ENCODE measurements at regions not wholly inside any gene's neighbourhood (a gene's known extent, or its start where the extent isn't known, plus 50 kb on each side); places are given as distances from the start of the nearest gene placed in this dataset.

GRCh38 chr6:14252271-14252850 lies 134.8 kb downstream of the CD83 start:
- DNase-seq (ENCODE audit: low spot score): no peak

DNA sequence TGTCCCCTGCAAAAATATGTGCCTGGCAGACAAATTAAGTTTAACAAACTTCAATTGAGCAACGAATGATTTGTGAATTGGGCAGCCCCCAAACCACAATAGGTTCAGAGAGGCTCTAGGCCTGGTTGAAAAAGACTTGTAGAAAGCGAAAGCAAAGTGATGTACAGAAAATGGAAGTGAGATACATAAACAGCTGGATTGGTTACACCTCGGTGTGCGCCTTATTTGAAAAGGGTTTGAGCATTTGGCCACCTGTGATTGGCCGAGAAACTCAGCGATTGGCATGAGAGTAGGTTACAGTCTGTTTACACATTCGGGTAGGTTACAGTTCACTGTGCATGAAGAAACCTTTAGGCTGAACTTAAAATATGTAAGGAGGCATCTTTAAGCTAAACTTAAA lies 136.9 kb downstream of the CD83 start:
- DNase-seq (ENCODE audit: low spot score): no peak

- no peak for DNase-seq (ENCODE audit: low spot score)
Observed at GRCh38 chr6:14255916-14256315, 138.3 kb downstream of the CD83 start.

DNA sequence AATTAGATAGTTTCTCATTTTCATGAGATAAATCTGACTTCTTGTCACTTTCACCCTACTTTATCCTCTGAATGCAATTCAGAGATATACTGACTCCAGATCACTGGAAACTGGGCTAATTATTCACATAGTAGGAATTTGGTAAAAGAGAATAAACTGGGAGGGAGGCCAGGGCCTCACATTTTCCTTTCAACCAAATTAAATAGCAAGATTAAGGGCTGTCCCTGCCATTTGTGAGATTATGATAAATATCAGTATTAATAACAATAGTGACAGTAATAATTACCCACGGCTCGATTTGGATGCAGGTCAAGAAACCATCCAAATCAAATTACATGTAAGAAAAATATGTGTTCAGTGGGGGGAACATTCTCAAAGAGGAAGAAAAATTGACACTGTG lies 140.5 kb downstream of the CD83 start:
- DNase-seq (ENCODE audit: low spot score): no peak

DNA sequence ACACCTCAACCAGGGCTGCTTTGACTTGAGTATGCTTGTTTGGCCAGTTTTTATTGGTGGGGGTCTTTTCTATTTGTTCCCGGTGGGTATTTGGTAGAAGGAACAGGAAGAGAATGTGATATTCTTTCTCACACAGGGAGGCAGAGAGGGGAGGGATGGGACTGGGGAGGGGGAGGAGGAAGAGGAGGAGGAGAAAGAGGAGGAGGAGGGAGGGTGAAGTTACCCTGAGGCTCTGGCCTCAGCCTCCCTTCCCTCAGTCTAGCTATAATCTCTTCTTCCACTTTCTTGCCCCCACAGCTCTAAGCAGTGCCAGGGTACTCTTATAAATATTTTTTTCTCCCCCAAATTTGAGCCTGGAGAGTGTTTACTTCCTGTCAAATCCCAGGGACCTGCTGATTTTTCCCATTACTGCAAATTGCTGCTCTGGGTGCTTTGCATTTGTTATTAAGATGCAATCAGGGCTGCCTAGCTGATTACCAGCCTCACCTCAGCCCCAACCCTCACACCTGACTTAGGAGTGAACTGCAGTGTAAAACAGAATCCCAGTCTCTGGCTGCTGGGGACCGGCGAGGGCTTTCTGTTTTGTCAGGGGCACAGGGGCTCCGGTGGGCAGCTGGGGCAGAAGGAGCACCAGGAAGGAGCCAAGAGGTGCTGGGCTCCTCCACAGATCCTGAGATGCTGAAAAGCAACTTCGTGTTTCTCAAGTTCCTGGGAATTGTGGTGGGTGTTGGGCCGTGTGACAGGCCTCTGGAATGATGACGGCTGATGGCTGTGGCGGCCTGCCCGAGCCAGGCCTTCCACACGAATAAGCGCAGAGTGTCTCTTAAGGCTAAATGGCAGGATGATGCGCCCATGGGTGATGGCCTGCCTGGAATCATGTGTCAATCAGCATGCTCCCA lies 141.4 kb downstream of the CD83 start:
- DNase-seq (ENCODE audit: low spot score): no peak

DNA sequence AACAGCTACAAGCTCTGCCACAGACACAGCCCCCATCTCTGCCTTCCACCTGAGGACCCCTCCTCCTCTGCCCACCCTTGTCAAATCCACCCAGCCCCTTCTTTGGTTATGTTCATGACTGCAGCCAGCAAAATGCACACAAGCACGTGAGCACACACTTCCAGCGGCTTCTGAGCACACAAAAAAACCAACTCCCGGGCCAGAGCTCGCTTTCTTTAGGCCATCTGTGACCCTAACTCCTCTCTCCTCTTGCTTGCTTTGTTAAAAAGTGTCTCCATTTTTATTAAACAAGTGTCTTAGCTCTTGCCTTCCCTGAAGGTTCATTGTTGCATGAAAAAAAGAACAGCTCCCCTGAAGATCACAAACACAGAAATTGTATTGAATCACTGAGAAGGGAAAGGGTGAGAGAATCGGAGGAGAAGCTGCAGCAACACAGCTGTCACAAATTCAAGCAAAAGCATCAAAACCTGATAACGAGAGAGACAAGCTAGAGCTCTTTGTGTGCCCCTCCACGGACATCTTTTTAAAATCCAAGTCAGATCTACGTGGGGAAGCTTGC lies 142.1 kb downstream of the CD83 start:
- DNase-seq (ENCODE audit: low spot score): no peak

- no peak for DNase-seq (ENCODE audit: low spot score)
Observed at GRCh38 chr6:14260839-14261238, 143.3 kb downstream of the CD83 start.

DNA sequence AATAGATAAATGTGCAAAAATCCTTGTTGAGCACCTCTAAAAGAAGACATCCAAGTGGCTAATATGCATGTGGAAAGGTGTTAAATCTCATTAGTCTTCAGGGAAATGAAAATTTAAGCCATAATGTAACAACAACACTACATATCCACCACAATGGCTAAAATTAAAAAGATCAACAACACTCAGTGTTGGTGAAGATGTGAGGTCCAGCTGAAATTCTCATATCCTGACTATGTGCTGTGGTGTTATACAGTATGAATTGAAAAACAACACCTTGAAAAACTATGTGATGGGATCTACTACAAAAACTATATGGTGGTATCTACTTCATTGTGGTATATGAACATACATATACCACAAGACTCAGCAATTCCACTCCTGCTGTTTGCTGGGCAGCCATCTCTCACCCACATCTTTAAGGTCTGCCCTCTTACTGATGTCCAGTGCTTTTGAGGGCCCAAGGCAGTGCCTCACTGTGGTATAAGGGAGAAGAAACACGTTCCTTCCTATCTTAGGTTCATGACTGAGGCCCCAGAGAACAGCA lies 146.4 kb downstream of the CD83 start:
- no peak for DNase-seq (ENCODE audit: low spot score)

- DNase-seq (ENCODE audit: low spot score): no peak
Observed at GRCh38 chr6:14265049-14266021, 147.8 kb downstream of the CD83 start.

DNA sequence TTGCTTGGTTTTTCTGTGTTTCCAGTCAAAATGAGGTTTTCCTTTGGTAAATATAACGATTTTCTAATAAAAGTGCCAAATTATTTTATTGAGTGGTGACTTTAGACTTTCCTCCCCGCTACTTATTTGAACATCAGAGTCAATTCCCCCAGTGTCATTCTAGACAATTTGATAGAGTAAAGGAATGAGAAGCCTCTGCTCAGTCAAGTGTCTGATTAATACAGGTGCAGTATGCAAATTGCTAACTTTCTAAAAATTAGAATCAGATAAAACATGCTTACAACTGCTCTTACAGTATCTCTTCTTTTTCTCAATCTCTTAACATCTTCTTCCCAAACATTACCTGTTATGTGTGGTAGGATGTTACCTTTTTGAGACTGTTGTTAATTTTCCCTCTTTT lies 148.7 kb downstream of the CD83 start:
- no peak for DNase-seq (ENCODE audit: low spot score)

DNA sequence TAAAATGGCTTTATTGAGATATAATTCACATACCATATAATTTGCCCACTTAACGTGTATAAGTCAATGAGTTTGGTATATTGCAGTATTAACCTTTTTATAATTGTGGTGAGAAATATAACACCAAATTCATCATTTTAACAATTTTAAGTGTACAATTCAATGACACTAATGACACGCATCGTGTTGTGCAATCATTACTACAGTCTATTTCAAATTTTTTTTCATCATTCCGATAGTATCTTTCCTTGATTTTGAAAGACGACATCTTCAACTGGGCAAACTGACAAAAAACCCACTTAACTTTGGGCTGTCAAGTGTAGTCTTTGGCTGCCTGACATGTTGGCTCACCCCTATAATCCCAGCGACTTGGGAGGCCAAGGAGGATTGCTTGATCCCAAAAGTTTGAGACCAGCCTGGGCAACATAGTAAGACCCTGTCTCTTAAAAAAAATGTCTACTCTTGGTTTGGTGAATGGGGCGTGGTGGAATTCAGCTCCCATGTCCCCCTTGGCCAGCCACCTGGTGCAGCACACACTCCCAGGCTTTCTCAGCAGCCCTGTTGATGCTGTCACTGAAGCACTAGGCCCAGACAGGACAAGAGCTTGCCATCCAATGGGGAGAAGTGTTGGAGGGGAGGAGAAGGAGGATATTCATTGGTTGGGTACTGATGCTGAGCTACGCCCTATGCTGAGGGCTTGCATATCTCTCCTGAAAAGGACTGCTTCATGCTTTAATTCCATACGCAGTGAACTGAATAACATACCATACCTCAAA lies 150.5 kb downstream of the CD83 start:
- DNase-seq (ENCODE audit: low spot score): no peak

DNA sequence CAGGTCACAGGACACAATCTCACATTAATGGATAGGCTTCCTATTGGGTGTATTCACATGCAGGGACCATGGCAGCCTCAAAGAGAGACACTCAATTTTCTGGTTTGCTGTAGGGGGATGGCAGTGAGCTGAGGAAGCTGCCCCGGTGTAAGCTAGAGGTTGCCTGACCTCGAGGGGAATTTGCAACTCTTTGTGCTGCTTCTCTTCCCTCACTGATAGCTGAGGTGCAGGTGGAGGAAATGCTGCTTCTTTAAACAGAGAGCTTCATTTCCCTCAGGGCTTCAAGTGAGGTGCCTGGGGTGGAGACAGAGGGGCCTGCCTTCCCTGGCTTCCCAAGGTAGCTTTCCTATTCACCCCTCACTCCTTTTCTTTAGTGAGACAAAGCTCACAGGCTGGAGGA lies 151.9 kb downstream of the CD83 start:
- DNase-seq (ENCODE audit: low spot score): no peak

- DNase-seq (ENCODE audit: low spot score): no peak
Observed at GRCh38 chr6:14270142-14270893, 152.7 kb downstream of the CD83 start.

- no peak for DNase-seq (ENCODE audit: low spot score)
Observed at GRCh38 chr6:14270925-14271788, 153.6 kb downstream of the CD83 start.

GRCh38 chr6:14271789-14272736 lies 154.5 kb downstream of the CD83 start:
- DNase-seq (ENCODE audit: low spot score): no peak

- no peak for DNase-seq (ENCODE audit: low spot score)
Observed at GRCh38 chr6:14272737-14273085, 155.1 kb downstream of the CD83 start.

DNA sequence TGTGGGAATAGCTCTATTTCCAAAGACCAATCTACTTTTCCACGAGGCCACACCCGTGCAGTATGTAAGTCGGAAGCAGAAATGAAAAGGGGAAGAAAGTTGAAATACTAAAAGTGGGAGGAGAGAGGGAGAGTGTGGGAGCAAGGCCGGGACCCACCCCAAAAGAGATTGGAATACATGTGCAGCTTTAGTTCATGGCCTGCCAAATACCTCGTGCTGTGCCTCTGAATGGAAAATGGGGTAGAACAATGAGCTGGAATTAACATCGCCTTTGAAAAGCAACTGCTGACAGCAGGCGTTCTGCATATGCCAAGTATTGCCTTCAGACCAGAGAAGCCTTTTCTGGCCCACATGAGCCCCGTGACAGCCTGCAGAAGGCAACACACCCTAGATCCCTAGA lies 155.6 kb downstream of the CD83 start:
- no peak for DNase-seq (ENCODE audit: low spot score)

- no peak for DNase-seq (ENCODE audit: low spot score)
Observed at GRCh38 chr6:14274016-14274415, 156.4 kb downstream of the CD83 start.
